PC-3 (cell line): ENCODE measurements at regions not wholly inside any gene's neighbourhood (a gene's known extent, or its start where the extent isn't known, plus 50 kb on each side); places are given as distances from the start of the nearest gene placed in this dataset.

ENCODE experiments used
- CTCF ChIP-seq: fragments of 300-600 bp; sonication (generic); conservative IDR thresholded peaks from 2 replicates; pipeline ENCODE4 v1.5.1; 2017; ENCODE audit warnings: antibody characterized with exemption, low read depth, mild to moderate bottlenecking, low read length
- EZH2 ChIP-seq: fragments of 300-600 bp; sonication (generic); IDR thresholded peaks from one replicate; pipeline ENCODE4 v1.6.1; 2017; ENCODE audit warnings: antibody characterized with exemption, mild to moderate bottlenecking, low read length; ENCODE audit not compliant: unreplicated experiment
- EZH2phosphoT487 ChIP-seq: fragments of 300-600 bp; sonication (generic); IDR thresholded peaks from 2 replicates; pipeline ENCODE4 v1.6.1; 2018; ENCODE audit warnings: mild to moderate bottlenecking, antibody characterized with exemption, low read length, borderline replicate concordance

GRCh38 chr3:30370681-30371271 lies 235.6 kb upstream of the TGFBR2 start:
- no peak for TF ChIP-seq CTCF
- TF ChIP-seq EZH2, result no peak
- no peak for TF ChIP-seq EZH2phosphoT487
